GM12891 (cell line): ENCODE measurements at regions not wholly inside any gene's neighbourhood (a gene's known extent, or its start where the extent isn't known, plus 50 kb on each side); places are given as distances from the start of the nearest gene placed in this dataset.

Experiments used
- PAX5 ChIP-seq: IDR thresholded peaks from 2 replicates; pipeline ENCODE4 v1.6.1; 2011; ENCODE audit warnings: low read length, moderate library complexity, mild to moderate bottlenecking; ENCODE audit not compliant: insufficient read depth, severe bottlenecking
- POLR2A ChIP-seq: IDR thresholded peaks from 2 replicates; pipeline ENCODE4 v1.6.1; 2011; ENCODE audit warnings: low read depth, low read length, control low read depth
- POLR2AphosphoS5 ChIP-seq: IDR thresholded peaks from 2 replicates; pipeline ENCODE4 v1.6.1; 2011; ENCODE audit warnings: low read depth, low read length, control low read depth
- POU2F2 ChIP-seq: IDR thresholded peaks from 2 replicates; pipeline ENCODE4 v1.6.1; 2011; ENCODE audit warnings: low read depth, mild to moderate bottlenecking, control low read depth, low read length, moderate library complexity
- SPI1 ChIP-seq: IDR thresholded peaks from 2 replicates; pipeline ENCODE4 v1.6.1; 2011; ENCODE audit warnings: low read depth, low read length, control low read depth
- TAF1 ChIP-seq: IDR thresholded peaks from 2 replicates; pipeline ENCODE4 v1.6.1; 2011; ENCODE audit warnings: low read depth, low read length, control low read depth

- TF ChIP-seq POLR2A (no peak), POLR2AphosphoS5 (no peak), SPI1 (no peak), TAF1 (no peak), POU2F2 (no peak), PAX5 (no peak)
Measured at GRCh38 chr6:92848901-92849300, 570.5 kb downstream of the EPHA7 start.
